Spinal cord (tissue), 9 donors: ENCODE measurements at regions not wholly inside any gene's neighbourhood (a gene's known extent, or its start where the extent isn't known, plus 50 kb on each side); places are given as distances from the start of the nearest gene placed in this dataset.

Experiments used
- DNase-seq, 6 donors: peaks; one replicate each; pipeline versions ENCODE4 v3.0.0 to v3.0.0-alpha.2; 2013 to 2015; ENCODE audit warnings: low spot score in 6 of 6, low read depth in 4 of 6
- H3K27ac ChIP-seq: one replicate; pipeline ENCODE4 v1.5.1; 2013; ENCODE audit warnings: low read depth, low read length, control low read depth
- H3K27me3 ChIP-seq: one replicate; pipeline ENCODE4 v1.6.1; 2013; ENCODE audit warnings: low read length; ENCODE audit not compliant: control insufficient read depth, insufficient read depth
- H3K36me3 ChIP-seq: one replicate; pipeline ENCODE4 v1.6.1; 2013; ENCODE audit warnings: low read length; ENCODE audit not compliant: control insufficient read depth, insufficient read depth
- H3K4me1 ChIP-seq: one replicate; pipeline ENCODE4 v1.6.1; 2013; ENCODE audit warnings: low read length; ENCODE audit not compliant: control insufficient read depth, insufficient read depth
- H3K4me3 ChIP-seq: one replicate; pipeline ENCODE4 v1.5.1; 2013; ENCODE audit warnings: low read depth, low read length, control low read depth
- H3K9me3 ChIP-seq: one replicate; pipeline ENCODE4 v1.6.1; 2013; ENCODE audit warnings: low read length; ENCODE audit not compliant: control insufficient read depth, insufficient read depth
- WGBS: methylation state at CpG from one replicate; pipeline ENCODE4 v1.1.5; 2013; ENCODE audit warnings: missing lambda C conversion rate; ENCODE audit not compliant: insufficient coverage; 5-methylcytosine and 5-hydroxymethylcytosine counted together
- donor health status: healthy.

DNA sequence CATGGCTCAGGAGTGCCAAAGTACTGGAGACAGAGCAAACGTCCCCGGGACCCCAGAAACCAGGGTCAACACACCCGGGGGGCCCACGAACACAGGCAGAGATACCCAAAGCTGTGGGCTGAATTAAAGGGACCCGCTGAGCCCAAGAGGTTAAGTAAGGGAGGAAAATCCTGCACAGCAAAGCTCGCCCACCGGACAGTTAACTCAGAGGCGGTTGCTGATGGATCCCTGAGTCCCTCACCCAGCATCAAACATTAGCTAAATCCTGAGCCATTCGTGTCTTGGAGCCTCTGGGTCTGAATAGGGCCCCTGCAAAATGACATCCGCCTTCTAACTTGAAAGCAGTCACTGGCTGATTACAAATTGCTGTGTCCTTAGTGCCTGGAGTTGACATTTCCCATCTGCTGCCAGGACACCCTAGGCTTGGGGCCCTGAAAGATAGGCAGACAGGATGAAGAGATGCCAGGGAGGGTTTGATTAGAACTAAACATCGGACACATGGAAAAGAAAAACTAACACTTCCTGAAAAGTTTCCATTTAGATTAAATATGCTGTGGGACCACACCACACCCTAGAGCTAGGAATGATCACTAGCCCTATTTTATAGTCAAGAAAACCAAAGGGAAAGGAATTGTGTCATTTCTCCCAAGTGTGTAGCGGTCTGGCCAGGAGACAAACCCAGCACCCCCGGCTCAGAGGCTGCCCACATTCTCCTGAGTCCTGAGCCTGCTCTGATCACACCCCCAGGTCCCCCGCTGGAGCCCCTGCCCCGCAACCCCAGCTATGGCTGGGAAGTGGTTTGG lies 239.3 kb downstream of the NPHP4 start:
- Histone ChIP-seq H3K27ac (no peak overlapping the region), H3K36me3 (peaks cover 2% of the 10 kb centered on the region), H3K9me3 (no peaks in the 10 kb centered on the region), H3K4me3 (no peak overlapping the region), H3K27me3 (no peaks in the 10 kb centered on the region), H3K4me1 (peaks cover 27% of the 10 kb centered on the region)
- 65% methylated on average over 12 of the region's 15 CpGs for WGBS
- DNase-seq, result no peak

DNA sequence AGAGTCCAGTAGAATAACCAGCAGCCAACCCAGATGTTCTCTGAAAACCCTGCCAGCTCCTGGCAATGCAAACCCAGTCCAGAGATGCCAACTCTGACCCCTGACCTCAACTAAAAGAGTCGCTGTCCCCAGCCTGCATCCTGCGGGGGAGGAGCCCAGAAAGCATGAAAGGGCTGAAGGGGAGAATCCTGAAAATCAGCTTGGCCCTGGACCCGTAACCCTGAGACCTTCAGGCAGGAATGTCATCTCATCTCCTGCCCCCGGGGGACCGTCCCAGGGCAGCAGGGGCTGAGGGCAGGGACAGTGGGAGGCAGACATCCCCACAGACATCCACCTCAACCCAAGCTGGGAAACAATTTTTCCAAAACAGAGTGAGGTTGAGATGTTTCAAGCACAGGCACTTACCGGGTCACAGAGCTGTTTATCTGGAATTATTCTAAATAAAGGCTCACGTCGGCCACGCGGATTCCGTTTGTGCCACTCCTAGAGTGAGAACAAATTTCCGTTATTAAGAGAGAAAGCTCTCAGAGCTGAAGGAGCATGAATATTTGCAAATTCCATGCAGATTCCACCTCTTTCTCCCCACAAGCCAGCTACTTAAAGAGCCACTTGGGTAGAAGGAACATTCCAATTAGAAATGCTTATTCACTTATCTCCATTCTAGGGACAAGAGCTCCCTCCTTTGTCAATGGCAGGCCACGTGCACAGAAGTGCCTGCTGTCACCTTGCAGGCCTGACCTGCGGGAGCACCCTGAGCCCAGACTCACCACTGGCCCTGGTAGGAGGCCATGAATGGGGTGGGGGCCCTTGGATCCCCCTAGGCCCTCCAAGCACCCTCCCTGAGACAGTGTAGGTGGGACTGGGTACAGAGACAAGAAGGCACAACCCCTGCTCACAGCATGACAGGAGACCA lies 240.1 kb downstream of the NPHP4 start:
- H3K36me3 ChIP-seq, result peaks cover 2% of the 10 kb centered on the region
- no peak overlapping the region for H3K4me3 ChIP-seq
- H3K9me3 ChIP-seq, result no peaks in the 10 kb centered on the region
- H3K27me3 ChIP-seq, result no peaks in the 10 kb centered on the region
- peak in 3 of 6 donors; percentile 17 to 91 (median 34) for DNase-seq
- WGBS, result 53% methylated on average over 12 of the region's 14 CpGs
- H3K4me1 ChIP-seq, result peaks cover 28% of the 10 kb centered on the region
- H3K27ac ChIP-seq, result no peak overlapping the region

DNA sequence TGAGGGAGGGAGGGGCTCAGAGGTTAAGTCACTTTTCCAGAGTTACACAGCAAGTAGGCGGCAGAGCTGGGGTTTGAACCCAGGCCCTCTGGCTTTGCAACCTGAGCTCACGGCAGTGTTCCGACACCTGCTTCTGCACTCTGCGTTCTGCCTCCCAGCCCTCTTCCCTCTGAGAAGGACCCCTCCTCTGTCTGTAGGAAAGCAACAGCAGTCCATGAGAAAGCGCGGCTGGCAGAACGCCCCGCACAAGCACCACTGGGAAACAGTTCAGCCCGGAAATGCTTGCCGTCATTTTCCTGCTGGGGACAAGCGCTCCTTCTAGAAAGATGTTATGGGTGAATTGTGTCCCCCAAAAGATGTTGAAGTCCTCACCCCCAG lies 241.1 kb downstream of the NPHP4 start:
- no peaks in the 10 kb centered on the region for H3K9me3 ChIP-seq
- H3K4me1 ChIP-seq, result peaks cover 38% of the 10 kb centered on the region
- peaks cover 2% of the 10 kb centered on the region for H3K36me3 ChIP-seq
- no peak overlapping the region for H3K4me3 ChIP-seq
- peak in 1 of 6 donors; percentile 62 for DNase-seq
- 40% methylated on average over 11 of the region's 11 CpGs for WGBS
- H3K27ac ChIP-seq, result no peak overlapping the region
- no peaks in the 10 kb centered on the region for H3K27me3 ChIP-seq

DNA sequence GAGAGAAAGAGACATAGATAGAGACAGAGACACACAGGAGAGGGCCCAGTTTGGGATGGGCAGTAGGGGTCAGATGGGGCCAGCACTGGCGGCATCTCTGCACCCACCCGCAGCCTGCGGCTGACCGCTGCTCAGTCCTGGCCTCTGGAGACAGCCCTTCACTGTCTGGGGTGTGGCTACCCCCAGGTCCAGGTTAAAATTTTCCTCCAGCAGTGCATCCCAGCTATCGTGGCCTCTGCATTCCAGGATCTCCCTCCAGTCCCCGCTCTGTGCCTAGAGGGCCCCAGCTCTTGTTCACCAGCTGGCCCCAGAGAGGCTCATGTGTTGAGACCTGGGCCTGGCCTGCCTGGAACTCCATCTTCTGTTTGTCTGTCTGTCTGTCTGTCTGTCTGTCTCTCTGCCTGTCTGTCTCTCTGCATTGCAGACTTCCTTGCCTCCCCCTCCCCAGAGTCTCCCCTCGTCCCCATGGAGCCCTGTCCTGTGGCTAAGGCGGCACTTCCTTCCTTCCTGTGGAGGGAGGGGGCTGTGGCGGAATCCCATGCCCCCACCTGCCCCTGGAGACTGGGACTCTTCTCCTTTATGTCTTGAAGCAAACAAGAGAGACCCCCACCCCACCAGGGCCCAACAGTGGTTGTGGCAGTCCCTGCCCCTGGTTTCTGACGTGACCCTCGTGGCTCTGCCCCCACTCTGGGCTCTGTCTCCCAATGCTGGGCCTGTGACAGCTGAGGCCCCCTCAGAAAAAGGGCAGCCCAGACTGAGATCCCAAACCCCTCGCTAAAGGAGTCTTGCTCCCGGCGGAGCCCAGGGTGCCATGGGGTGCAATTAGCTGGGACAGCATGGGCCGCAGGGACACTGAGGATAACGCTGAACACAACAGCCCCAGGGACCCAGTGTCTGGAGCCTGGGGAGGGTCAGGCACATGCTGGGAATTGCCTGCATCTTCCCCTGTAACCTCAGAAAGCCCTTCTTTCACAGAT lies 241.8 kb downstream of the NPHP4 start:
- H3K36me3 ChIP-seq, result peaks cover 2% of the 10 kb centered on the region
- no peaks in the 10 kb centered on the region for H3K9me3 ChIP-seq
- 86% methylated on average over 13 of the region's 16 CpGs for WGBS
- H3K4me3 ChIP-seq, result no peak overlapping the region
- H3K27me3 ChIP-seq, result no peaks in the 10 kb centered on the region
- peaks cover 45% of the 10 kb centered on the region for H3K4me1 ChIP-seq
- no peak overlapping the region for H3K27ac ChIP-seq
- DNase-seq, result no peak

DNA sequence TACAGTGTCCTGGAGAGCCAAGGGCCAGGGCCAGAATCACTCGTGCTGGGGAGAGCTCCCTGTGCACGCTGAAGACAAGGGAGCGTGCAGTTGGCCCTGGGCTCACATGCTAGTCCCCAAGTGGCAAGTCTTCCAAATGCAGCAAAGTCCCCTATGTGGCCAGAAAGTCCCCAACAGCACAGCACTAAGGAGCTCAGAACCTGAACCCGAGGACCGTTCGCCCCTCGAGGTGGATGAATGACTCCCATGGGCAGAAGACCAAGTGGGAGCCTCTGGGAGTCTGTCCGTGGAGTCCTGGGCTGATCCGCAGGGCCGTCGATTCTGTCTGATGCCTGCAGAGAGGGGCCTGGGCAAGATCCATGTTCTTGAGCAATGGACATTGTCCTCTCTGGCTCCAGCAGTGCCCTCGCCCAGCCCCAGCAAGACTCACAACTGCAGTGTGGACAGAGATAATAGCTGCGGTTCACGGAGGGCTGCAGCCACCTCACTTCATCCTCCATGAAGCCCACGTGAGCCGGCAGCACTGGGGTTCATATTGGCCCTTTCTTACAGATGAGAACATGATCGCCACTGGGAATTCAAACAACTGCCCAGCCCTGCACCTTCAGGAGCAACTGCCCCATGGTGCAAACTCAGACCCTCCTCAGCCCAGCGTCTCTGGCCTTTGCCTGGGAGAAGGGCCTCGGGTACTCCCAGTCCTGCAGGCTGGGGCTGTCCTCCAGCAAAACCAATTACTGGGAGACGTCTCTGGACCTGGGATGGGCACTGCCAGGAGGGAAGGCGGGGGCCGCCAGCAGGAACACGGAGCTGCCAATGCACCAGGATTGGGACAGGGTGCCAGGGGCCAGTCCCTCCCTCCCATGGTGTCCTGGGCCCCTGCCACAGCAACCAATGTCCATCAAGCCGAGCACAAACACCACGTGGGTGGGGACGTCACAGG lies 243.7 kb downstream of the NPHP4 start:
- Histone ChIP-seq H3K4me3 (no peak overlapping the region), H3K27ac (no peak overlapping the region), H3K4me1 (peaks cover 60% of the 10 kb centered on the region), H3K9me3 (no peaks in the 10 kb centered on the region), H3K36me3 (peaks cover 2% of the 10 kb centered on the region), H3K27me3 (no peaks in the 10 kb centered on the region)
- no peak for DNase-seq
- WGBS, result 86% methylated on average over 26 of the region's 26 CpGs

DNA sequence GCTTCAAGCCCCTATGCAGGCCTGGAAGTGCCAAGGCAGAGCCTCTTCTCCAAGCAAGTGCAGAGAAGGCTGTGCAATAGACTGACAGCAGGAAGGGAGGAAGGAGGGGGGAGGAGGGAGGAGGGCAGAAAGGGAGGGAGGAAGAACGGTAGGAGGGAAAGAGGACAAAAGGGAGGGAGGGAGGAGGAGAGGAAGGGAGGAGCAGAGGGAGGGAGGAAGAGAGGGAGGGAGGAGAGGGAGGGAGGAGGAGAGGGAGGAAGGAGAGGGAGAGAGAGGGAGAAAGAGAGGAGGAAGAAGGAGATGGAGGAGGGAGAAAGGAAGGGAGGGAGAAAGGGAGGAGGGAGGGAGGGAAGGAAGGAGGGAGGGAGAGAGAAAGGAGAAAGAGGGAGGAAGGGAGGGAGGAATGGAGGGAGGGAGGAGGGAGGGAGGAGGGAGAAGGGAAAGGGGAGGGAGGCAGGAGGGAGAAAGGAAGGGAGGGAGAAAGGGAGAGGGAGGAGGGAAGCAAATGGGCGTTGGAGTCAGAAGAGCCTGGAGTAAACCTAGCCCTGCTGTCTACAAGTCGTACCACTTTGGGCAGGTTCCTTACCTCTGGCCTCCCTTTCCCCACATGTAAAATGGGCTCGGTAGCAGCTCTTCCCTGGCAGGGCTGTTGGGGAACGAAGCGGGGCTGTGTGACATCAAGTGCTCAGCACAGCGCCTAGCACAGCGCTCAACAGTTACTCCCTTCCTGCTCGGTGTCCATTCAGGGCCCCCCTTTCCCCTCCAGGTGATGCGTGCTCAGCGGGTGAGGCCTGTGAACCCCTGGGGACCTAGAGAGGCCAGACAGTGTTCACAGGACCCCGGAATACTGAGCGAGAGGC lies 244.6 kb downstream of the NPHP4 start:
- Histone ChIP-seq H3K4me3 (no peak overlapping the region), H3K4me1 (peaks cover 67% of the 10 kb centered on the region), H3K9me3 (no peaks in the 10 kb centered on the region), H3K36me3 (peaks cover 2% of the 10 kb centered on the region), H3K27ac (no peak overlapping the region), H3K27me3 (no peaks in the 10 kb centered on the region)
- DNase-seq, result peak in 2 of 6 donors; percentile 52 to 59
- WGBS, result 81% methylated on average over 11 of the region's 13 CpGs

DNA sequence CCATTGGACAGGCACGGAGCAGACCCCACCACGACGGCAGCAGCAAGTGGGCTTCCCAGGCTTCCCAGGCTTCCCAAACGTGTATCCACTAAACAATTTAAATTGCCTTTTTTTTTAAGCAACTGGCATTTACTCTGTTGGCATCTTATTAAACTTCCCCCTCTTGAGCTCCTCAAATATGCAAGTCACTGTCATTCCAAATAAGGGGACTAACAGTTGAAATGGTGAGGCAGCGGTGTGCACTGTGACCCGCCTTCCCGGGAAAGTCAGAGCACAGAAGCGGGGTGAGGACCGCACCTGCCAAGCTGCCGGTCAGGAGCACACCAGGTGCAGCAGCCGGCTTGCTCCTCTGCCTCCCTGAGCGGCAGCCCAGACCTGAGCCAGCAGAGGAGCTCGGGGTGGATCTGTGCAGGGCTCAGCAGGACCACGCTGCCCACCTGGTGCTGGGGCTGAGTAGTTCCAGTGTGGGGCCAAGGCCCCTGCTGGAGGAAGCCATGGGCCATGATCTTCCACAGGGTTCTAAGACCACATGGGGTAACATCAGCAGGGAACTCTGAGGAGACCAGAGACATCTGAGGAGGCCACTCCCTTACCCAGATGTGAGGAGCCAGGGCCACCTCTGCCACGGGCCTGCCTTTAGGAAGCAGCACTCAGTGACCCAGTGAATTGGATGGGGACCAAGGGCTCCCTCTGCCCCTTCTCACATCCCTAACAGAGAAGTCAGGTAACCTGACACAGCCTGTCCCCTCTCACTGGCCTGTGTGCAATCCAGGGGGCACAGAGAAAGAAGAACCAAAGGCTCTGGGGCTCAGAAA lies 245.4 kb downstream of the NPHP4 start:
- Histone ChIP-seq H3K9me3 (no peaks in the 10 kb centered on the region), H3K27ac (no peak overlapping the region), H3K4me3 (no peak overlapping the region), H3K27me3 (no peaks in the 10 kb centered on the region), H3K4me1 (peaks cover 59% of the 10 kb centered on the region), H3K36me3 (peaks cover 2% of the 10 kb centered on the region)
- 67% methylated on average over 14 of the region's 15 CpGs for WGBS
- peak in 1 of 6 donors; percentile 38 for DNase-seq
